NCI-H146 treated with DMSO at 0.1 percent for 48 hours (cell line): ENCODE measurements at regions not wholly inside any gene's neighbourhood (a gene's known extent, or its start where the extent isn't known, plus 50 kb on each side); places are given as distances from the start of the nearest gene placed in this dataset.

Experiments
- DNase-seq: peaks from one replicate; lab custom pipeline; 2025; ENCODE audit not compliant: unreplicated experiment; lab: John Stamatoyannopoulos, UW

DNA sequence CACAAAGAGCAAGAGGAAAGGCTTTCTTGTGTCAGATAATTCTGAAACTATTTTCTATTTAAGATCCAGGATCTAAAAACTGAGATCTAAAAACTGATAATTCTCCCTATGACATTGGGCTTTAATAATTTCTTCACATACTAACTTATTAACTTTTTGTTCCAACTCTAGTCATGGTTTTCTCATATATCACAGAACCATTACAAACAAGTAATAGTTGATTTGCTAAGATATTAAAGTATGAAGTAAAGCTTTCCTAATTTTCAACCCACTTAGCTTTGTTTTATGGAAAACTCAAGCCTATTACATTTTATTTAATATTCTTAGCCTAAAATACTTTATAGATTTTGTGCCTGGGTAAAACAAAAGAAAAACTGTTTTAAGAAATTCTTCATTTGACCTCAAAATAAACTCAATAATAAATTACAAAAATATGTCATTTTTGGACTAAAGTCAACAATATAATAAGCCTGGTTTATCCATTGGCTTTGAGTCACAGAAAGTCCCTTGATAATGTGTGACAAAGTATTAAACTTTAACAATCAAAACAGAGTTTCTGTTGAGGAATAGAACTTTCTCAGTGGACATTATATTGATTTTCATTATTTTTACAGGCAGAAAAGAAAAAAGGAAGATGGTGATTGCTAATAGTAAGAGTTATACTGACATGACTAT is 1142.9 kb upstream of the SORCS1 start:
- no peak for DNase-seq

- DNase-seq = no peak
Measured at GRCh38 chr10:108303149-108303548, 1138.6 kb upstream of the SORCS1 start.

- no peak for DNase-seq
Measured at GRCh38 chr10:108301002-108301401, 1136.5 kb upstream of the SORCS1 start.

DNA sequence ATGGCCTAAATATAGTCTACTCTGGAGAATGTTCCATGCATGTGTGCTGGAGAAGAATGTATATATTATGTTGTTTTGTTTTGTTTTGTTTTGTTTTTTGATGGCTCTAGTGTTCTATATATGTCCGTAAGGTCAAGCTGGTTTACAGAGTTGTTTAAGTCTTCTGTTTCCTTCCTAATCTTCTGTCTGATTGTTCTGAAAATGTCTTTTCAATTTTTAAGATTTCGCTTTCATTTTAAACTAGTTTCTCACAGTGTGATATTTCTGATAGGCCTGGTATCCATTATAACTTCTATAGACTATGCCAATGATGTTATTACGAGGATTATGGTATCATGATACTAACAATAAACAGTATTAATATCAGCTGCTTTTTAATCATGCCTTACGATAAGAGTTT is 1126.3 kb upstream of the SORCS1 start:
- DNase-seq = no peak

GRCh38 chr10:108275895-108276685 is 1111.6 kb upstream of the SORCS1 start:
- no peak for DNase-seq

GRCh38 chr10:108260383-108260906 is 1095.9 kb upstream of the SORCS1 start:
- no peak for DNase-seq

- DNase-seq = no peak
Measured at GRCh38 chr10:108254089-108254488, 1089.6 kb upstream of the SORCS1 start.

DNA sequence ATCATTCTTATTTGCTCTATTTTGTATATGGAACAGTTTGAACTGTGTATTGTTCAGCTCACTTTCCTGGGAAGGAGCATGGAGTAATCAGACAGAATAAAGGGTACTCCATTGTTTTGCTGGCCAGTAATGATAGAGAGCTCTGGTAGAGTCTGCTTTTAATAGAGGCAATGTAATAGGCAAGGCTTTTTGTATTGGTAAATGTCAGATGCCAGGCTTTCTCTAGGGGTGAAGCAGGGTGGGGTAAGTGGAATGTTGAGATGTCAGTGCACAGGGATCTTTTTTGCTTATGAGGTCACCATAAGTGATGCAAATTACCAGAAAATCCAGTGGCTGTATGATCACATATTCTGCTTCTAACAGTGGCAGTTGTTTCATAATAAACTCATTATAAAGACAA is 1088.3 kb upstream of the SORCS1 start:
- no peak for DNase-seq

- no peak for DNase-seq
Measured at GRCh38 chr10:108250936-108251620, 1086.6 kb upstream of the SORCS1 start.

GRCh38 chr10:108249940-108250339 is 1085.4 kb upstream of the SORCS1 start:
- no peak for DNase-seq

DNA sequence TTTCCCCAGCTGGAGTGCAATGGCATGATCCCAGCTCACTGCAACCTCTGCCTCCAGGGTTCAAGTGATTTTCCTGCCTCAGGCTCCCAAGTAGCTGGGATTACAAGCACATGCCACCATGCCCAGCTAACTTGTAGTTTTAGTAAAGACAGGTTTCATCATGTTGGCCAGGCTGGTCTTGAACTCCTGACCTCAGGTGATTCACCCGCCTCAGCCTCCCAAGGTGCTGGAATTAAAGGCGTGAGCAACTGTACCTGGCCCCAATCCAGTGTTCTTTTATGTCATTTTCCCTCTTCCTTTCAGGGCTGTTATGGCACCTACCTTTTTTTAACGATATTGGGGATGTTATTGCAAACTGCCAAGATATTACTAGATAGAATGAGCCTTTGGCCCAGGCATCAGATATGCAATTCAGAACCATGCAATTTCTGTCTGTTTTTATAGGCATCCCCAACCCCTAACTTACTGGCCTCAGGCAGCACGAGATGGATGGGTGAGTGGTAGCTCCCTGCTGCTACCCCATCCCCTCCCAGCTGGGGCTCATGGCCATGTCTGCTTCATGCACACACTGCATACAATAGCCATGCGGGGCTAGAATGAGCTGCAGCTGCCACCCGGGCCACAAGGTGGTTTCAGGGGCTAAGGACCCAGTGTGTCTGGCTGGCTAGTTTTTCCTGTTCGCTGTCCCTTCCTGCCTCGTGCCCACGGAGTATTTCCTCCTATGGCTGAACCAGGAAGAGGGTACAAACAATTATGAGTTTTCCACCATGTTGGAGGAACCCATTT is 1080.1 kb upstream of the SORCS1 start:
- no peak for DNase-seq

- no peak for DNase-seq
Measured at GRCh38 chr10:108241166-108241565, 1076.7 kb upstream of the SORCS1 start.

DNA sequence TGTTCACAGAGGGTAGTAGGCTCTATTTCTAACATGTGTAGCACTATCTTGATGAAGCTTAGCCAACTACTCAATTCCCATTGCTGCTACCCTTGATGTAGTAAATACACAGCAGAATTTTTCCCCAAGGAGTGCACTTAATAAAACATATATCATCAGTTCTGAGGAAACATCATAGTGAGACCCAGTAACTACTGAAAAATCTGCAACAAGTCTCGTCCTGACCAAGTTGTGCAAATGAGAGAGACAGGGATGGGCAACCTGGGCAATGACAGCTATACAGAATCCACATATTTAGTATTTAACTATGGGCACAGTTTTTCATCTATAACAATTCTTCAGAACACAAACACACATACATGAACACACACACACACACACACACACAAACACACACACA is 1073.8 kb upstream of the SORCS1 start:
- DNase-seq = no peak

- DNase-seq = no peak
Measured at GRCh38 chr10:108230478-108231170, 1066.1 kb upstream of the SORCS1 start.

DNA sequence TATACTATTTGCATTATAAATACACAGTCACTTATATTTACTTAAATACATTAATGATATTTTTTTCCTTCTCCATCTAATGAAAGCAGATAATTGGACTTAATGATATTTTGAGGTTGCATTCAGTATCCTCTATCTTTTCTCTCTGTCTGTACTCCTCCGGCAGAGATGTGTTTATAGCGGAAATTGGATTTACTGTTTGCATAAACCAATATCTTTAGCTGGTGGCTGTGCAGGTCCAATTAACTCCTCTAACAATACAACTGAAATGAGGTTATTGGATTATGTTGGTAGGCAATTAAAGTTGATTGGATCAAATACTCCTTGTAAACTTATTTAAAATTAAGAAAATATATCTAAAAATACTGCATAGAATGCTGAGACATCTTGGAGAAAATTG is 1044.2 kb upstream of the SORCS1 start:
- no peak for DNase-seq

GRCh38 chr10:108208038-108208437 is 1043.5 kb upstream of the SORCS1 start:
- no peak for DNase-seq

DNA sequence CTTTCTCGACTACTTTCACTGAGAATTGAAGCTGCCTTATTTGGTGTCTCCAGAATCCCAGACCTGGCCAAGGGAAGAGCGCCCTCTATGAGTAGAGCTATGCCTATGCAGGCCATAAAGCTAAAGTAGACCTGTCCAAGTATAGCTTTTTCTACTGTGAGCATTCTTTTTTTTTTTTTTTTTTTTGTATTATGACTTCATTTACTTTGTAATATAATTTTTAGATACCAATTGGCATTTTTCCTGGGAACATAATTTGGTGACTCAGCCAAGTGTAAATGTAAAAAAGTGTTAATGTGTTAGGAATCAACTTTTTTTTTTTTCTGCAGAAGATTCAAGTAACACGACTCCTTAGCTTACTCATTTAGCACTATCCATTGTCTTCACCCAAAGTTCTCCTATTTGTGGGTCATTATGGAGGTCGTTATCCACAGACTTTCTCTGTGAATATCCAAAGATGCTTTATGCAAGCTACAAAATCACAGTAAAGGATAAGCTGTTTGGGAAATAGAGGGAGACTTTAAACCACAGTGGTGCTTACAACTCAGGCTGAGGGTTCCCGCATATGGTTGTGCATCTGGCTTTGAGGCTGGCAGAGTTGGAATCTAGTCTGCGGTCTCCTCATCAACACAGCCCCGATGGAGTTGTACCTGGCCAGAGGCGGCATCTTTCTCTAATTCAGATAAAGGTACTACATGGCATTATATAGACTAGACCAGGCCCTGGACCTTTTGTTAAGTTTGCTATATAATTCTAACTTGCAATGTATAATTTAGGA is 1040.2 kb upstream of the SORCS1 start:
- no peak for DNase-seq

- no peak for DNase-seq
Measured at GRCh38 chr10:108203905-108204527, 1039.5 kb upstream of the SORCS1 start.

GRCh38 chr10:108187408-108188012 is 1023.0 kb upstream of the SORCS1 start:
- DNase-seq = no peak
